GM23248 (cell line): ENCODE measurements at regions not wholly inside any gene's neighbourhood (a gene's known extent, or its start where the extent isn't known, plus 50 kb on each side); places are given as distances from the start of the nearest gene placed in this dataset.

Experiments used
- EZH2 ChIP-seq: fragments of 200-600 bp; sonication (generic); IDR thresholded peaks from 2 replicates; pipeline ENCODE4 v1.6.1; 2018; ENCODE audit warnings: antibody characterized with exemption, mild to moderate bottlenecking; ENCODE audit not compliant: insufficient read depth, poor library complexity, severe bottlenecking
- EZH2phosphoT487 ChIP-seq: fragments of 200-600 bp; sonication (generic); IDR thresholded peaks from 2 replicates; pipeline ENCODE4 v1.6.1; 2018; ENCODE audit warnings: antibody characterized with exemption, moderate library complexity, mild to moderate bottlenecking, low read depth; ENCODE audit not compliant: insufficient read depth

DNA sequence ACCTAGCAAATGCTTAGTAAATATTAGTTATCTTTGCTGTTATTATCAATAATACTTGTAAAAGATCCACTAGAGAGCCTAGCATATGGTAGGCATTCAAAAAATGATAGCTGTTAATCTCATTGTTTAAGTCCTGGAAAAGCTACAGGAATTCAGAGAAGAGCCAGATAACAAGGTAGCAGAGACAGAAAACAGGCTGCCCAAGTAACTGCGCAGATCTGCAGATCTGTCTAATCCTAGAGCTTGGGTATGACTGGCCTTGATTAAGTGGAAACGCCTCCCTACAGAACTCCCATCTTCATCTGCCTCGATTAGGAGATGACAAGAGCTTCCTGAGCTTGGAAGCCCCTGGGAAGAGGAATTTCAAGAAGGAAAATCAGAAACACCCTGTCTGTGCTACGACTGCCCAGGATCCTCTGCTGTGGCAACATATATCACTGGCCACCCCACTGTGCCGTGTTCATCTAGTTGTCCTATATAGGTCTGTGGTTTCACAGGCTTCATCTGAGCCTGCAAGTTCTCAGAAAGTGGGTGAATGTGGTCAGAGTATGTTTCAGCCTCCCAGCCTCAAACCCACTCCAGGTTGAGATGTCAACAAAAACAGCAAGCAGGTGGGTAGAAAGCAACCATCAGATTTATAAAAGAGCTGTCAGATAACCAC, 151.5 kb upstream of the PKDCC start:
- TF ChIP-seq EZH2phosphoT487 (no peak), EZH2 (no peak)
